ENCODE measurements at regions not wholly inside any gene's neighbourhood (a gene's known extent, or its start where the extent isn't known, plus 50 kb on each side); places are given as distances from the start of the nearest gene placed in this dataset.

DNA sequence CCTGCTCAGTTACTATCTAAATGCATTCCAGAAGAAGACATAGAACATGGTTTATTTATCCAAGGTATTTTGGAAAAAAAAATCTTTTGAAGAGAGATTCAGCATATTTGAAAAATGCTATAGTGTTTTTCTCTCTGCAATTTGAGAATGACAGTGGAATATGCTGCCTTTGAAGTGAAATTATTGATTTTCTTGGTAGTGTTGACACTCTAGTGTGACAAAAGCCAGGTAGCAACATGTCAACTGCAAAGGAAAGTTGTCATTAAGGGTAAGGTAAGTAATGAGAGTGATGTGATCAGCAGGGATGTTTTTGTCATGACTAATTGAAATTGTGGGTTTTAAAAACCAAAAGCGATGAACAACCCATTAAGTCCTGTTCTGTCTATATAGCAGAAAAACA lies 1387.1 kb upstream of the TMEFF2 start:
- no TSS peak for BruUV-seq (replicated peaks)
- ChIA-PET POLR2A (no interaction called here), CTCF (no interaction called here)
- Histone ChIP-seq H3K36me3 (ENCODE audit: control insufficient read depth in 2 of 2, extremely low read depth in 1 of 2, insufficient read depth in 2 of 2, low read length in 2 of 2) (no peaks in the 10 kb centered on the region), H3K4me3 (replicated peaks in 1 of 3; ENCODE audit: insufficient read depth in 1 of 3, low read depth in 1 of 3, low read length in 3 of 3) (no peak overlapping the region), H3K9me3 (replicated peaks; ENCODE audit: control insufficient read depth, insufficient read depth, low read length) (no peaks in the 10 kb centered on the region), H3K27ac (ENCODE audit: insufficient read depth, low read depth, low read length) (no peak overlapping the region), H3K27me3 (ENCODE audit: control insufficient read depth in 2 of 2, insufficient read depth in 2 of 2, low read length in 2 of 2) (no peaks in the 10 kb centered on the region), H3K9me1 (replicated peaks; ENCODE audit: control insufficient read depth, extremely low read depth, insufficient read depth, low read length) (no peaks in the 10 kb centered on the region), H3K4me1 (ENCODE audit: control insufficient read depth, extremely low read depth, insufficient read depth, low read length) (no peaks in the 10 kb centered on the region), H3K79me2 (ENCODE audit: control insufficient read depth, insufficient read depth, low read length) (no peaks in the 10 kb centered on the region), H4K20me1 (replicated peaks; ENCODE audit: control insufficient read depth, extremely low read depth, insufficient read depth, low read length) (no peaks in the 10 kb centered on the region), H3K4me2 (ENCODE audit: insufficient read depth, low read length) (no peak overlapping the region), H2AFZ (ENCODE audit: low read depth, low read length) (no peak overlapping the region), H3K9ac (replicated peaks; ENCODE audit: extremely low read depth, insufficient read depth, low read length) (no peak overlapping the region)
- FAIRE-seq: no peak
- intact Hi-C loops (cut with micrococcal nuclease) (no loop called here), dilution Hi-C loops (cut with MboI; ENCODE audit: extremely low pct_ligation_motif_present, low sequenced_read_pairs) (no loop called here)
- TF ChIP-seq, protein P1, sequence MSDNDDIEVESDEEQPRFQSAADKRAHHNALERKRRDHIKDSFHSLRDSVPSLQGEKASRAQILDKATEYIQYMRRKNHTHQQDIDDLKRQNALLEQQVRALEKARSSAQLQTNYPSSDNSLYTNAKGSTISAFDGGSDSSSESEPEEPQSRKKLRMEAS (IDR thresholded peaks at IDR 0.05; ENCODE audit: insufficient read depth, insufficient read length): no peak
- TF ChIP-seq, protein P2, sequence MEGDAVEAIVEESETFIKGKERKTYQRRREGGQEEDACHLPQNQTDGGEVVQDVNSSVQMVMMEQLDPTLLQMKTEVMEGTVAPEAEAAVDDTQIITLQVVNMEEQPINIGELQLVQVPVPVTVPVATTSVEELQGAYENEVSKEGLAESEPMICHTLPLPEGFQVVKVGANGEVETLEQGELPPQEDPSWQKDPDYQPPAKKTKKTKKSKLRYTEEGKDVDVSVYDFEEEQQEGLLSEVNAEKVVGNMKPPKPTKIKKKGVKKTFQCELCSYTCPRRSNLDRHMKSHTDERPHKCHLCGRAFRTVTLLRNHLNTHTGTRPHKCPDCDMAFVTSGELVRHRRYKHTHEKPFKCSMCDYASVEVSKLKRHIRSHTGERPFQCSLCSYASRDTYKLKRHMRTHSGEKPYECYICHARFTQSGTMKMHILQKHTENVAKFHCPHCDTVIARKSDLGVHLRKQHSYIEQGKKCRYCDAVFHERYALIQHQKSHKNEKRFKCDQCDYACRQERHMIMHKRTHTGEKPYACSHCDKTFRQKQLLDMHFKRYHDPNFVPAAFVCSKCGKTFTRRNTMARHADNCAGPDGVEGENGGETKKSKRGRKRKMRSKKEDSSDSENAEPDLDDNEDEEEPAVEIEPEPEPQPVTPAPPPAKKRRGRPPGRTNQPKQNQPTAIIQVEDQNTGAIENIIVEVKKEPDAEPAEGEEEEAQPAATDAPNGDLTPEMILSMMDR (IDR thresholded peaks at IDR 0.05; ENCODE audit: extremely low read depth in 1 of 2, insufficient read depth in 1 of 2, low read depth in 1 of 2, low read length in 2 of 2): no peak
- TF ChIP-seq POLR2A (IDR thresholded peaks at IDR 0.05; ENCODE audit: low read depth, low read length) (no peak), EZH2 (IDR thresholded peaks at IDR 0.05; ENCODE audit: borderline replicate concordance, low read depth, low read length, severe bottlenecking) (no peak), MYC (IDR thresholded peaks at IDR 0.05; ENCODE audit: low read depth, low read length) (no peak), FOS (IDR thresholded peaks at IDR 0.05; ENCODE audit: borderline replicate concordance, insufficient read depth, low read length) (no peak), GATA2 (IDR thresholded peaks at IDR 0.05; ENCODE audit: insufficient read depth, insufficient read length, low read depth, low read length) (no peak), JUN (IDR thresholded peaks at IDR 0.05; ENCODE audit: borderline replicate concordance, insufficient read depth, insufficient read length, low read depth) (no peak), POLR2AphosphoS5 (IDR thresholded peaks at IDR 0.05; ENCODE audit: insufficient read depth, low read depth, low read length) (no peak)
- no peak for DNase-seq (ENCODE audit: low read depth, low spot score)

Measured in endothelial cell of umbilical vein (primary cell).